HG02943 (cell line): ENCODE measurements at regions not wholly inside any gene's neighbourhood (a gene's known extent, or its start where the extent isn't known, plus 50 kb on each side); places are given as distances from the start of the nearest gene placed in this dataset.
"Not testable (repeated sequence)": the region's sequence is repeated elsewhere in the genome, so short reads cannot be mapped to it uniquely, and the experiment has no call there.

Experiments
- ATAC-seq: cut with Tn5 transposase; IDR thresholded peaks from one replicate; pipeline ENCODE4 v1.9.1; 2021; ENCODE audit warnings: mild to moderate bottlenecking, low read depth, moderate library complexity; ENCODE audit not compliant: unreplicated experiment

- no peak for ATAC-seq
These were observed 251.4 kb downstream of the DEPDC1B start for GRCh38 chr5:60448600-60448999.

- no peak for ATAC-seq
These were observed 252.5 kb downstream of the DEPDC1B start for GRCh38 chr5:60447488-60447920.

- no peak for ATAC-seq
These were observed 253.0 kb downstream of the DEPDC1B start for GRCh38 chr5:60446917-60447316.

GRCh38 chr5:60445921-60446320, 254.0 kb downstream of the DEPDC1B start:
- ATAC-seq: no peak

GRCh38 chr5:60445427-60445826, 254.5 kb downstream of the DEPDC1B start:
- no peak for ATAC-seq

- no peak for ATAC-seq
These were observed 255.2 kb downstream of the DEPDC1B start for GRCh38 chr5:60444661-60445360.

GRCh38 chr5:60439552-60439951, 260.4 kb downstream of the DEPDC1B start:
- ATAC-seq: no peak

- no peak for ATAC-seq
These were observed 262.7 kb downstream of the DEPDC1B start for GRCh38 chr5:60437308-60437707.

GRCh38 chr5:60436518-60436917, 263.4 kb downstream of the DEPDC1B start:
- no peak for ATAC-seq

GRCh38 chr5:60435808-60436207, 264.2 kb downstream of the DEPDC1B start:
- ATAC-seq: no peak

GRCh38 chr5:60426189-60426588, 273.8 kb downstream of the DEPDC1B start:
- not testable (repeated sequence) for ATAC-seq

GRCh38 chr5:60420773-60421172, 279.2 kb downstream of the DEPDC1B start:
- ATAC-seq: not testable (repeated sequence)

GRCh38 chr5:60417500-60418181, 282.3 kb downstream of the DEPDC1B start:
- no peak for ATAC-seq

GRCh38 chr5:60415443-60415842, 284.5 kb downstream of the DEPDC1B start:
- no peak for ATAC-seq

GRCh38 chr5:60410427-60410826, 289.5 kb downstream of the DEPDC1B start:
- ATAC-seq: no peak

- ATAC-seq: no peak
These were observed 295.8 kb downstream of the DEPDC1B start for GRCh38 chr5:60404171-60404570.

GRCh38 chr5:60403343-60404006, 296.5 kb downstream of the DEPDC1B start:
- ATAC-seq: no peak

- no peak for ATAC-seq
These were observed 297.7 kb downstream of the DEPDC1B start for GRCh38 chr5:60402161-60402785.

GRCh38 chr5:60401526-60401925, 298.4 kb downstream of the DEPDC1B start:
- no peak for ATAC-seq

GRCh38 chr5:60399507-60399906, 300.5 kb downstream of the DEPDC1B start:
- no peak for ATAC-seq

GRCh38 chr5:60395712-60396329, 304.1 kb downstream of the DEPDC1B start:
- ATAC-seq: no peak
